ENCODE measurements at regions not wholly inside any gene's neighbourhood (a gene's known extent, or its start where the extent isn't known, plus 50 kb on each side); places are given as distances from the start of the nearest gene placed in this dataset.

DNA sequence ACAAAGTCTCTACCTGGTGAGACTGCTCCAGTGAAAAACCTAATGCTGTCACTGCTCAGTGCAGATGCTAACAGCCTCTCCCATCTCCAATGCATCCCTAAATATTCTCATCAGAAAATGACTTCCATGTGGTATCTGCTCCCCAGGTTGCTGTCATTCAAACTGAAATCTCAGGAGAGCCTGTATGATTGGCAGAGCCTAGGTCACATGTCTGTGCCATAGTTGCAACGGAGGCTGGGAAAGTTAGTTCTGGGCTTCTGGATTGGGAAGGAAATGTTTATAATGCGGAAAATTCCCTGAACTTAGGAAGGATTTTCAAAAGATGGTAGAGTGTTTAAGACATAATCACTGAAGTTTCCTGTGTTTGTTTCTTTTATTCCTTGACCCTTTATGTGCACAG lies 206.4 kb upstream of the ZKSCAN2 start:
- Histone ChIP-seq H2AFZ (no peak overlapping the region), H3K9ac (no peak overlapping the region), H3K36me3 (ENCODE audit: control insufficient read depth, insufficient read depth, low read length) (no peaks in the 10 kb centered on the region), H3K27ac (no peak overlapping the region), H3K27me3 (ENCODE audit: control insufficient read depth, insufficient read depth, low read length) (no peaks in the 10 kb centered on the region), H3K4me3 (ENCODE audit: low read depth, low read length) (no peak overlapping the region), H3K9me3 (ENCODE audit: control insufficient read depth, low read length) (no peaks in the 10 kb centered on the region), H3K4me2 (ENCODE audit: low read length) (no peak overlapping the region), H3K4me1 (no peaks in the 10 kb centered on the region), H3K79me2 (no peaks in the 10 kb centered on the region)
- no peak for TF ChIP-seq CTCF (IDR thresholded peaks at IDR 0.05)

GRCh38 chr16:25449802-25450201 lies 192.2 kb upstream of the ZKSCAN2 start:
- Histone ChIP-seq H3K4me2 (ENCODE audit: low read length) (no peak overlapping the region), H3K4me1 (no peaks in the 10 kb centered on the region), H3K36me3 (ENCODE audit: control insufficient read depth, insufficient read depth, low read length) (no peaks in the 10 kb centered on the region), H3K27ac (no peak overlapping the region), H3K9me3 (ENCODE audit: control insufficient read depth, low read length) (no peaks in the 10 kb centered on the region), H3K79me2 (no peaks in the 10 kb centered on the region), H3K4me3 (ENCODE audit: low read depth, low read length) (no peak overlapping the region), H2AFZ (no peak overlapping the region), H3K27me3 (ENCODE audit: control insufficient read depth, insufficient read depth, low read length) (no peaks in the 10 kb centered on the region), H3K9ac (no peak overlapping the region)
- TF ChIP-seq CTCF (IDR thresholded peaks at IDR 0.05): no peak

DNA sequence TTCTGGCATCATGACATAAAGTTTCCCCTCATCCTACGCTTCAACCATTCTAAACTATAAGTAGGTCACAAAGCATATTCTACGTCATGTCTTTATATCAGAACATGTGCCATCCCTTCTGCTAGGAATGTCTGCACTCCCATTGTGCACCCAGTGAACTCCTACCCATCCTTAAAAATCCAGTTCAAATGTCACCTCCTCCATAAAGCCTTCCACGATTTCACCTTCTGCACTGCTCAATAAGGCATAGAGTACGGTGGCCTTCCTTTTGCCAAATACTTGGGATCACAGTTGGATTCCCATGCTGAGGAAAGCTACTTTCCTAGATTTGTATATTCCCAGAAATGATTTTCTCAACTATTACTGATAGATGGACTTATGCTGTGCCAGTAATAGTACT lies 186.3 kb upstream of the ZKSCAN2 start:
- no peak overlapping the region for H3K4me2 ChIP-seq (ENCODE audit: low read length)
- no peak overlapping the region for H3K4me3 ChIP-seq (ENCODE audit: low read depth, low read length)
- H3K36me3 ChIP-seq (ENCODE audit: control insufficient read depth, insufficient read depth, low read length): no peaks in the 10 kb centered on the region
- no peaks in the 10 kb centered on the region for H3K9me3 ChIP-seq (ENCODE audit: control insufficient read depth, low read length)
- no peak overlapping the region for H3K27ac ChIP-seq
- H3K4me1 ChIP-seq: no peaks in the 10 kb centered on the region
- H3K79me2 ChIP-seq: no peaks in the 10 kb centered on the region
- no peak overlapping the region for H3K9ac ChIP-seq
- H2AFZ ChIP-seq: no peak overlapping the region
- no peak for TF ChIP-seq CTCF (IDR thresholded peaks at IDR 0.05)
- no peaks in the 10 kb centered on the region for H3K27me3 ChIP-seq (ENCODE audit: control insufficient read depth, insufficient read depth, low read length)

DNA sequence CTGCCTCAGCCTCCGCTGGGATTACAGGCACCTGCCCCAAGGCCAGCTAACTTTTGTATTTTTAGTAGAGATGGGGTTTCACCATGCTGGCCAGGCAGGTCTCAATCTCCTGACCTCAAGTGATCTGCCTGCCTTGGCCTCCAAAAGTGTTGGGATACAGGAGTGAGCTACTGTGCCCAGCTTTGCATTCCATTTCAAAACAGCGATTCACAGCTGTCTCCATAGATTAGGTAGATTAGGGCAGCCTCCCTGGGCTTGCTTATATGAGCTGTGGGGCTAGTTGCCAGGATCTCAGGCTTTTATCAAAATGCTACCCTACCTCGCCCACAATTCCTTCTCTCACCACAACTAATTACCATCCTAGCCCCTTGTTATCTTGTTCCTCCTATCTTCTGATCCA lies 176.4 kb upstream of the ZKSCAN2 start:
- no peak for TF ChIP-seq CTCF (IDR thresholded peaks at IDR 0.05)
- H3K36me3 ChIP-seq (ENCODE audit: control insufficient read depth, insufficient read depth, low read length): no peaks in the 10 kb centered on the region

DNA sequence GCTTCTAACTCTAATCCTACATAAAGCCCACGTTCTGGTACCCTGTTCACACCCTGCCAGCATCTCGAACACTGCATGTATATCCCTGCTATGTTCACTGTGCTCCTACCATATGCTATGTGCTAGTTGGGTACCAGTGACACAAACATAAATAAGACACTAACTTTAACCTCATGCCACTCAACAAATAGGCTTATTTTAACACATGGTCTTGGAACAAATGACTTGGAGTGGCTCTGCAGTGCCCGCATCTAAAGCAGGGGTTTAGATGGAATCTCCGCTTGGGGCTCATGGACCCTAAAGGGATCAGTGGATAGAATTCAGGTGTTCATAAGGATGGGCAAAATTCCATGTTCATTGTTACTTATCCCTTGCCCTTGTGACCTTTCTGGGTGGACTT lies 175.7 kb upstream of the ZKSCAN2 start:
- Histone ChIP-seq H3K4me1 (no peaks in the 10 kb centered on the region), H3K4me2 (ENCODE audit: low read length) (no peak overlapping the region), H3K9ac (no peak overlapping the region), H3K9me3 (ENCODE audit: control insufficient read depth, low read length) (no peaks in the 10 kb centered on the region), H3K4me3 (ENCODE audit: low read depth, low read length) (no peak overlapping the region), H3K27ac (no peak overlapping the region), H3K36me3 (ENCODE audit: control insufficient read depth, insufficient read depth, low read length) (no peaks in the 10 kb centered on the region), H2AFZ (no peak overlapping the region), H3K79me2 (no peaks in the 10 kb centered on the region), H3K27me3 (ENCODE audit: control insufficient read depth, insufficient read depth, low read length) (no peaks in the 10 kb centered on the region)
- TF ChIP-seq CTCF (IDR thresholded peaks at IDR 0.05): no peak

More for the DNA sequence above, 176.4 kb upstream of the ZKSCAN2 start:
- Histone ChIP-seq H3K27ac (no peak overlapping the region), H3K4me2 (ENCODE audit: low read length) (no peak overlapping the region), H3K4me3 (ENCODE audit: low read depth, low read length) (no peak overlapping the region), H3K9me3 (ENCODE audit: control insufficient read depth, low read length) (no peaks in the 10 kb centered on the region), H3K4me1 (no peaks in the 10 kb centered on the region), H3K9ac (no peak overlapping the region), H3K79me2 (no peaks in the 10 kb centered on the region), H3K27me3 (ENCODE audit: control insufficient read depth, insufficient read depth, low read length) (no peaks in the 10 kb centered on the region), H2AFZ (no peak overlapping the region)

Data from parathyroid adenoma (tissue), 2 donors.